ENCODE measurements at regions not wholly inside any gene's neighbourhood (a gene's known extent, or its start where the extent isn't known, plus 50 kb on each side); places are given as distances from the start of the nearest gene placed in this dataset.

GRCh38 chr7:46738796-46739195 is 817.7 kb upstream of the IGFBP3 start:
- no peak for TF ChIP-seq CTCF (IDR thresholded peaks at IDR 0.05; ENCODE audit: low read depth, low read length, missing input control)
- no peak for TF ChIP-seq FOXA1 (IDR thresholded peaks at IDR 0.05)
- no peak for TF ChIP-seq GABPA (IDR thresholded peaks at IDR 0.05 in 1 of 2, conservative IDR thresholded peaks at IDR 0.05 in 1 of 2)
- no peak for TF ChIP-seq TAF1 (conservative IDR thresholded peaks at IDR 0.05)
- no peak for TF ChIP-seq YY1 (IDR thresholded peaks at IDR 0.05)
- TF ChIP-seq REST (IDR thresholded peaks at IDR 0.05): no peak
- TF ChIP-seq MAX (IDR thresholded peaks at IDR 0.05): no peak
- no peak for TF ChIP-seq EGR1 (IDR thresholded peaks at IDR 0.05; ENCODE audit: low read depth in 2 of 2)
- no peak for TF ChIP-seq JUND (IDR thresholded peaks at IDR 0.05)
- TF ChIP-seq ATF3 (IDR thresholded peaks at IDR 0.05): no peak
- TF ChIP-seq RXRA (IDR thresholded peaks at IDR 0.05): no peak
- TF ChIP-seq NR2F2 (IDR thresholded peaks at IDR 0.05): no peak

All from liver (tissue), 3 donors.